IPS-NIHi7 (cell line): ENCODE measurements at regions not wholly inside any gene's neighbourhood (a gene's known extent, or its start where the extent isn't known, plus 50 kb on each side); places are given as distances from the start of the nearest gene placed in this dataset.
"Not testable (repeated sequence)": the region's sequence is repeated elsewhere in the genome, so short reads cannot be mapped to it uniquely, and the experiment has no call there.

Source experiments
- DNase-seq: peaks from one replicate; pipeline ENCODE4 v3.0.0; 2012; ENCODE audit warnings: mixed read lengths; ENCODE audit errors: extremely low spot score

- peak; percentile 26 for DNase-seq
Observed at GRCh38 chr12:103011974-103012763, 54.7 kb downstream of the ASCL1 start.

GRCh38 chr12:103012884-103013283 is 55.4 kb downstream of the ASCL1 start:
- DNase-seq, result peak; percentile 30

- DNase-seq, result no peak
Observed at GRCh38 chr12:103013741-103014300, 56.3 kb downstream of the ASCL1 start.

GRCh38 chr12:103016381-103016780 is 58.9 kb downstream of the ASCL1 start:
- DNase-seq, result no peak

- no peak for DNase-seq
Observed at GRCh38 chr12:103020839-103021238, 63.4 kb downstream of the ASCL1 start.

- no peak for DNase-seq
Observed at GRCh38 chr12:103021538-103022218, 64.2 kb downstream of the ASCL1 start.

GRCh38 chr12:103024650-103025049 is 67.2 kb downstream of the ASCL1 start:
- no peak for DNase-seq

- DNase-seq, result not testable (repeated sequence)
Observed at GRCh38 chr12:103026643-103027042, 69.2 kb downstream of the ASCL1 start.

GRCh38 chr12:103028881-103029639 is 71.6 kb downstream of the ASCL1 start:
- no peak for DNase-seq

GRCh38 chr12:103036581-103037214 is 79.2 kb downstream of the ASCL1 start:
- no peak for DNase-seq

GRCh38 chr12:103043531-103044486 is 86.3 kb downstream of the ASCL1 start:
- DNase-seq, result peak; percentile 43

GRCh38 chr12:103046154-103046553 is 88.7 kb downstream of the ASCL1 start:
- DNase-seq, result no peak

- DNase-seq, result no peak
Observed at GRCh38 chr12:103050273-103050672, 92.8 kb downstream of the ASCL1 start.

GRCh38 chr12:103053089-103053488 is 95.6 kb downstream of the ASCL1 start:
- no peak for DNase-seq

GRCh38 chr12:103073630-103074029 is 116.2 kb downstream of the ASCL1 start:
- DNase-seq, result no peak

- DNase-seq, result no peak
Observed at GRCh38 chr12:103075848-103076247, 118.4 kb downstream of the ASCL1 start.

GRCh38 chr12:103077108-103077773 is 119.8 kb downstream of the ASCL1 start:
- DNase-seq, result no peak

GRCh38 chr12:103085541-103085940 is 128.1 kb downstream of the ASCL1 start:
- no peak for DNase-seq

GRCh38 chr12:103086471-103086870 is 129.0 kb downstream of the ASCL1 start:
- no peak for DNase-seq
